Endodermal cell (in vitro differentiated cells): ENCODE measurements at regions not wholly inside any gene's neighbourhood (a gene's known extent, or its start where the extent isn't known, plus 50 kb on each side); places are given as distances from the start of the nearest gene placed in this dataset.

ENCODE experiments used
- DNase-seq: peaks from one replicate; pipeline ENCODE4 v3.0.0-alpha.2; 2017
- H3K27ac ChIP-seq: 2 replicates; pipeline ENCODE4 v1.5.1; 2013; ENCODE audit warnings: mild to moderate bottlenecking, low read depth, low read length, moderate library complexity
- H3K27me3 ChIP-seq: 2 replicates; pipeline ENCODE4 v1.6.1; 2013; ENCODE audit warnings: mild to moderate bottlenecking, low read length, moderate library complexity; ENCODE audit not compliant: insufficient read depth, control insufficient read depth, poor library complexity, severe bottlenecking
- H3K36me3 ChIP-seq: 2 replicates; pipeline ENCODE4 v1.7.0; 2013; ENCODE audit warnings: mild to moderate bottlenecking, low read length, moderate library complexity; ENCODE audit not compliant: control insufficient read depth, insufficient read depth
- H3K4me1 ChIP-seq: one replicate; pipeline ENCODE4 v1.7.0; 2013; ENCODE audit warnings: low read length; ENCODE audit not compliant: control insufficient read depth, insufficient read depth
- H3K4me3 ChIP-seq: 2 replicates; pipeline ENCODE4 v1.5.1; 2013; ENCODE audit warnings: mild to moderate bottlenecking, low read length, moderate library complexity
- H3K9ac ChIP-seq: 2 replicates; pipeline ENCODE4 v1.6.1; 2013; ENCODE audit warnings: mild to moderate bottlenecking, low read length, moderate library complexity; ENCODE audit not compliant: poor library complexity, severe bottlenecking; ENCODE audit errors: extremely low read depth
- H3K9me3 ChIP-seq: 2 replicates; pipeline ENCODE4 v1.6.1; 2013; ENCODE audit warnings: mild to moderate bottlenecking, low read length, moderate library complexity; ENCODE audit not compliant: control insufficient read depth
- H3K27ac Mint-ChIP-seq: 2 replicates; pipeline ENCODE4 v1.8.0; 2020; ENCODE audit warnings: mixed read lengths
- H3K27me3 Mint-ChIP-seq: 2 replicates; pipeline ENCODE4 v1.8.0; 2021; ENCODE audit warnings: mild to moderate bottlenecking, mixed read lengths; ENCODE audit not compliant: insufficient read depth
- H3K36me3 Mint-ChIP-seq: 2 replicates; pipeline ENCODE4 v1.8.0; 2020; ENCODE audit warnings: low read depth, mixed read lengths
- H3K4me1 Mint-ChIP-seq: 2 replicates; pipeline ENCODE4 v1.8.0; 2020; ENCODE audit warnings: mixed read lengths
- H3K4me3 Mint-ChIP-seq: 2 replicates; pipeline ENCODE4 v1.8.0; 2020; ENCODE audit warnings: mild to moderate bottlenecking, moderate library complexity, mixed read lengths
- H3K9me3 Mint-ChIP-seq: 2 replicates; pipeline ENCODE4 v1.8.0; 2020; ENCODE audit warnings: mild to moderate bottlenecking, mixed read lengths
- CTCF ChIP-seq: fragments of 200-600 bp; sonication (generic); conservative IDR thresholded peaks from 2 replicates; pipeline ENCODE4 v1.5.0; 2021; ENCODE audit warnings: antibody characterized with exemption, mild to moderate bottlenecking
- WGBS, 2 experiments: methylation state at CpG; one replicate each; pipeline versions ENCODE4 v1.1.5 to v1.1.7; 2013; ENCODE audit warnings: missing lambda C conversion rate in 2 of 2, mixed read lengths in 1 of 2; ENCODE audit not compliant: insufficient coverage in 1 of 2, insufficient read length in 1 of 2; 5-methylcytosine and 5-hydroxymethylcytosine counted together

- H3K9me3 Mint-ChIP-seq, result no peaks in the 10 kb centered on the region
- DNase-seq, result no peak
- no peak overlapping the region for H3K27ac Mint-ChIP-seq
- TF ChIP-seq CTCF, result no peak
- Histone ChIP-seq H3K4me3 (no peak overlapping the region), H3K4me1 (no peaks in the 10 kb centered on the region), H3K27ac (no peak overlapping the region), H3K36me3 (no peaks in the 10 kb centered on the region), H3K9ac (no peak overlapping the region), H3K27me3 (no peaks in the 10 kb centered on the region), H3K9me3 (no peaks in the 10 kb centered on the region)
- peaks cover 10% of the 10 kb centered on the region for H3K4me1 Mint-ChIP-seq
- no peaks in the 10 kb centered on the region for H3K36me3 Mint-ChIP-seq
- 94 to 98% methylated on average over 10 to 14 of the region's 14 CpGs for WGBS, 2 experiments
- no peak overlapping the region for H3K4me3 Mint-ChIP-seq
- peaks cover 2% of the 10 kb centered on the region for H3K27me3 Mint-ChIP-seq
Measured at GRCh38 chr18:78174737-78175136, 804.9 kb upstream of the SALL3 start.

- peaks cover 5% of the 10 kb centered on the region for H3K9me3 Mint-ChIP-seq
- peaks cover 12% of the 10 kb centered on the region for H3K4me1 Mint-ChIP-seq
- no peaks in the 10 kb centered on the region for H3K36me3 Mint-ChIP-seq
- TF ChIP-seq CTCF, result no peak
- H3K27ac Mint-ChIP-seq, result no peak overlapping the region
- 89% methylated on average over 4 of the region's 4 CpGs; no CpG with 5 or more reads in 1 of the 2 experiments for WGBS, 2 experiments
- Histone ChIP-seq H3K4me3 (no peak overlapping the region), H3K9ac (no peak overlapping the region), H3K9me3 (peaks cover 13% of the 10 kb centered on the region), H3K27me3 (no peaks in the 10 kb centered on the region), H3K36me3 (no peaks in the 10 kb centered on the region), H3K27ac (no peak overlapping the region), H3K4me1 (no peaks in the 10 kb centered on the region)
- DNase-seq, result no peak
- peaks cover 2% of the 10 kb centered on the region for H3K27me3 Mint-ChIP-seq
- no peak overlapping the region for H3K4me3 Mint-ChIP-seq
Measured at GRCh38 chr18:78178812-78179211, 800.8 kb upstream of the SALL3 start.

- no peaks in the 10 kb centered on the region for H3K4me1 ChIP-seq
- no peak for TF ChIP-seq CTCF
- no peak overlapping the region for H3K27ac ChIP-seq
- Mint-ChIP-seq H3K4me1 (peaks cover 2% of the 10 kb centered on the region), H3K36me3 (no peaks in the 10 kb centered on the region), H3K27ac (no peak overlapping the region), H3K4me3 (no peak overlapping the region), H3K9me3 (peaks cover 14% of the 10 kb centered on the region), H3K27me3 (peaks cover 2% of the 10 kb centered on the region)
- 75 to 80% methylated on average over 9 to 11 of the region's 12 CpGs for WGBS, 2 experiments
- no peaks in the 10 kb centered on the region for H3K27me3 ChIP-seq
- H3K36me3 ChIP-seq, result no peaks in the 10 kb centered on the region
- H3K9ac ChIP-seq, result no peak overlapping the region
- H3K9me3 ChIP-seq, result peaks cover 13% of the 10 kb centered on the region
- H3K4me3 ChIP-seq, result no peak overlapping the region
- no peak for DNase-seq
Measured at GRCh38 chr18:78180741-78181140, 798.9 kb upstream of the SALL3 start.
